ENCODE measurements at regions not wholly inside any gene's neighbourhood (a gene's known extent, or its start where the extent isn't known, plus 50 kb on each side); places are given as distances from the start of the nearest gene placed in this dataset.

DNA sequence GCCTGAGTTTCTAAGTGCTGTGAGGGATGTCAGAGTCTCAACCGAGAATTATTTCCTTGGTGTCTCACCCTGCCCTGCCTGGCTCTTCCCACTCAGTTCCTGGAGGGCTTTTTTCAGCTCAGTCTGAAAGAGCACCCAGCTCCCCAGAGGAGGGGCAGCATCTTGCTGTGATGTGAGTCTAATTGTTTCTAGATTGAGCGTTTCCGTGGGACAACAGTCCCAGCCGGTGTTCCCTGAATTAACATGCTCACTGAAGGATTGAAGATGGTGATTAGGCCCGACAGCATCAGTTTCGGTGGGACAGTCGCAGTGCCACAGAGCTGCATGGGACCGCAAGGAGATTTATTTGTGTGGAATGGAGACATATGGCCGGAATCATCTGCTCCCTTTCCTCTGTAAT, 587.6 kb downstream of the DHX35 start:
- no peak overlapping the region for H3K4me3 ChIP-seq
- no peaks in the 10 kb centered on the region for H3K27me3 ChIP-seq
- no peak overlapping the region for H3K27ac ChIP-seq
- no peaks in the 10 kb centered on the region for H3K9me2 ChIP-seq (replicated peaks; ENCODE audit: insufficient read depth)
- H2AFZ ChIP-seq: no peak overlapping the region
- no peaks in the 10 kb centered on the region for H3K4me1 ChIP-seq (ENCODE audit: insufficient read depth)
- H3K36me3 ChIP-seq (replicated peaks; ENCODE audit: insufficient read depth, low read depth): no peaks in the 10 kb centered on the region
- H3K9me3 ChIP-seq (ENCODE audit: low read depth): no peaks in the 10 kb centered on the region
- DNase-seq (ENCODE audit: low spot score): no peak
- 89% methylated on average over 9 of the region's 9 CpGs for WGBS (ENCODE audit: low lambda C conversion rate, missing lambda C conversion rate)
- no peaks in the 10 kb centered on the region for H4K20me1 ChIP-seq (ENCODE audit: insufficient read depth, poor library complexity, severe bottlenecking)
- H3K79me2 ChIP-seq: no peaks in the 10 kb centered on the region
- no peak overlapping the region for H3K4me2 ChIP-seq
- TF ChIP-seq EZH2 (IDR thresholded peaks at IDR 0.05; ENCODE audit: borderline replicate concordance) (no peak), EZH2phosphoT487 (IDR thresholded peaks at IDR 0.05; ENCODE audit: low read depth, severe bottlenecking, unreplicated experiment) (no peak)
- TF ChIP-seq, protein P1, sequence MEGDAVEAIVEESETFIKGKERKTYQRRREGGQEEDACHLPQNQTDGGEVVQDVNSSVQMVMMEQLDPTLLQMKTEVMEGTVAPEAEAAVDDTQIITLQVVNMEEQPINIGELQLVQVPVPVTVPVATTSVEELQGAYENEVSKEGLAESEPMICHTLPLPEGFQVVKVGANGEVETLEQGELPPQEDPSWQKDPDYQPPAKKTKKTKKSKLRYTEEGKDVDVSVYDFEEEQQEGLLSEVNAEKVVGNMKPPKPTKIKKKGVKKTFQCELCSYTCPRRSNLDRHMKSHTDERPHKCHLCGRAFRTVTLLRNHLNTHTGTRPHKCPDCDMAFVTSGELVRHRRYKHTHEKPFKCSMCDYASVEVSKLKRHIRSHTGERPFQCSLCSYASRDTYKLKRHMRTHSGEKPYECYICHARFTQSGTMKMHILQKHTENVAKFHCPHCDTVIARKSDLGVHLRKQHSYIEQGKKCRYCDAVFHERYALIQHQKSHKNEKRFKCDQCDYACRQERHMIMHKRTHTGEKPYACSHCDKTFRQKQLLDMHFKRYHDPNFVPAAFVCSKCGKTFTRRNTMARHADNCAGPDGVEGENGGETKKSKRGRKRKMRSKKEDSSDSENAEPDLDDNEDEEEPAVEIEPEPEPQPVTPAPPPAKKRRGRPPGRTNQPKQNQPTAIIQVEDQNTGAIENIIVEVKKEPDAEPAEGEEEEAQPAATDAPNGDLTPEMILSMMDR (IDR thresholded peaks at IDR 0.05; ENCODE audit: poor library complexity): no peak

DNA sequence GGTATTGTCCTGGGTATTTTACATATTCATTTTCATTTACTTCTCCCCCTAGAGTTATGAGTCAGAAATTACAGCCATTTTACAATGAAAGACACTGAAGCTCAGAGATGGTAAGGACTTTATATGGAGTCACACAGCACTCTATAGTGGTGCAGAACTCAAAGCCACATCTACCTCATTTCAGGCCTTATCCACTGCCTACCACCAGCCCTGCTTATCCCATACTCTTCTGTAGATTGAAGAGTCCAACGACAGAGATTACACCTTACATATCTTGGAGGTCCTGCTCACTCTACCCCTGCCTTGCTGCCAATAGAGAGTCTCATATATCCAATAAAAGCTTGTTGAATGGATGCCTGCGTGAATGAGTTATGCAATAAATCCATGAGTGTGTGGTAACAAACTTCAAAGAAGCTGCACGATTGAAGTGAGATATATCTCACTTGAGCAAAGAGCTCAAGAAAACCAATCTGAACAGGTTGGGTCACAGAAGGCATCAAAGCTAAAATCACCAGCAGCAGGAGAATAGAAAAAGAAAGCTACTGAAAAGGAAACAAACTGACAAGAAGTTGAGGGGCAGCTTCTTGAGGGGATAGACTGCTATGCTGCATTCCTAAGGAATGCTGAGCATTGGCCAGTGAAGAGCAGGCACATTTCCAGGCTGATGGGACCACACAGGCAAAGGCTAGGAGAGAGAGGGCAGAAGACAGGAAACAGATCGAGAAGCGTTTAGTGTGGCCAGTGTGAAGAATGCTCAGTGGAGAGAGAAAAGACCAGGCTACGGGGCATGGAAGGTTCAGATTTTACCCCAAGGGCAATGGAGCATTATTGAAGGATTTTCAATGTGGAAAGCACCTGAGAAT, 585.6 kb downstream of the DHX35 start:
- H3K4me1 ChIP-seq (ENCODE audit: insufficient read depth): no peaks in the 10 kb centered on the region
- WGBS (ENCODE audit: low lambda C conversion rate, missing lambda C conversion rate): 62% methylated on average over 6 of the region's 6 CpGs
- H3K27ac ChIP-seq: no peak overlapping the region

DNA sequence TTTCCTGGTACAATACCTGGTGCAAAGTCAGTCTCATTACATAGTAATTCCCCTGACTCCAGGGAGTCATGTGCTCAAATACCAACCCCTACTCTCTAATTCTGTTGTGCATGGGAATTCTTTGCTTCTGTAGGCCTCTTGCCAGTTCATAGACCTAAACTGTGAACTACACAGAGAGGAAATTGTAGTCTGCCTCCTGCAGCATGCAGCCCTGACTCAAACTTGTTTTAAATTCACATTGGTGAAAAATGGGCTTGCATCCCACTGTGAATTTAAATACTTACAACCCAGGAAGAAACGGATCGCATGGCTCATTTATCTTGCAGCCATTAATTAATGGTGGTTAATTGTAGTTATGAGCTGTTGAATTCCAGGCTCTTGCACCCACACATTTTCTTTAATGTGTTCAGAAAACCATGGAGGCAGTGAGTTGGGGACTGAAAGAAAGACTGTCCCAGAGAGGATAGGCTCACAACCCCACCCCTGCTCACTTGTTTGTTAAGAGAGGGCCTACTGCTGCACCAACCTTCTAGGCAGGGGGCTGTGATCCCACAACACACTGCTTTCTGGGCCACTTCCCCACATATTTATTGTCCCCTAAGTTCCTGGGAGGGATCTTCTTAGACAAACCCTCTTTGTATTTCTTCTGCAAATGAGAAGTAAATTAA, 579.1 kb downstream of the DHX35 start:
- no peaks in the 10 kb centered on the region for H3K4me1 ChIP-seq (ENCODE audit: insufficient read depth)
- H3K27me3 ChIP-seq: no peaks in the 10 kb centered on the region
- TF ChIP-seq, protein P1 (IDR thresholded peaks at IDR 0.05; ENCODE audit: poor library complexity): no peak
- TF ChIP-seq EZH2 (IDR thresholded peaks at IDR 0.05; ENCODE audit: borderline replicate concordance) (no peak), EZH2phosphoT487 (IDR thresholded peaks at IDR 0.05; ENCODE audit: low read depth, severe bottlenecking, unreplicated experiment) (no peak)
- no peaks in the 10 kb centered on the region for H4K20me1 ChIP-seq (ENCODE audit: insufficient read depth, poor library complexity, severe bottlenecking)
- H3K9me3 ChIP-seq (ENCODE audit: low read depth): no peaks in the 10 kb centered on the region
- H3K4me2 ChIP-seq: no peak overlapping the region
- WGBS (ENCODE audit: low lambda C conversion rate, missing lambda C conversion rate): 81% methylated on average over 2 of the region's 2 CpGs
- H3K9me2 ChIP-seq (replicated peaks; ENCODE audit: insufficient read depth): no peaks in the 10 kb centered on the region
- no peak overlapping the region for H2AFZ ChIP-seq
- H3K36me3 ChIP-seq (replicated peaks; ENCODE audit: insufficient read depth, low read depth): no peaks in the 10 kb centered on the region
- no peak for DNase-seq (ENCODE audit: low spot score)
- H3K27ac ChIP-seq: no peak overlapping the region
- H3K79me2 ChIP-seq: no peaks in the 10 kb centered on the region
- no peak overlapping the region for H3K4me3 ChIP-seq

More for the DNA sequence above, 585.6 kb downstream of the DHX35 start:
- Histone ChIP-seq H4K20me1 (ENCODE audit: insufficient read depth, poor library complexity, severe bottlenecking) (no peaks in the 10 kb centered on the region), H3K9me2 (replicated peaks; ENCODE audit: insufficient read depth) (no peaks in the 10 kb centered on the region), H3K4me2 (no peak overlapping the region), H3K36me3 (replicated peaks; ENCODE audit: insufficient read depth, low read depth) (no peaks in the 10 kb centered on the region), H2AFZ (no peak overlapping the region), H3K4me3 (no peak overlapping the region), H3K79me2 (no peaks in the 10 kb centered on the region), H3K9me3 (ENCODE audit: low read depth) (no peaks in the 10 kb centered on the region), H3K27me3 (no peaks in the 10 kb centered on the region)
- no peak for DNase-seq (ENCODE audit: low spot score)
- no peak for TF ChIP-seq EZH2phosphoT487 (IDR thresholded peaks at IDR 0.05; ENCODE audit: low read depth, severe bottlenecking, unreplicated experiment)
- TF ChIP-seq, protein P1 (IDR thresholded peaks at IDR 0.05; ENCODE audit: poor library complexity): no peak
- TF ChIP-seq EZH2 (IDR thresholded peaks at IDR 0.05; ENCODE audit: borderline replicate concordance): no peak
